ENCODE measurements at regions not wholly inside any gene's neighbourhood (a gene's known extent, or its start where the extent isn't known, plus 50 kb on each side); places are given as distances from the start of the nearest gene placed in this dataset.
"Not testable (repeated sequence)": the region's sequence is repeated elsewhere in the genome, so short reads cannot be mapped to it uniquely, and the experiment has no call there.

GRCh38 chr16:56011808-56012481, 136.8 kb upstream of the CES5A start:
- no peak for DNase-seq

- no peak for DNase-seq
These were observed 130.8 kb upstream of the CES5A start for GRCh38 chr16:56005958-56006357.

GRCh38 chr16:55999683-56000082, 124.5 kb upstream of the CES5A start:
- no peak for DNase-seq

- DNase-seq = no peak
These were observed 117.9 kb upstream of the CES5A start for GRCh38 chr16:55993088-55993487.

GRCh38 chr16:55992551-55992950, 117.4 kb upstream of the CES5A start:
- no peak for DNase-seq

DNA sequence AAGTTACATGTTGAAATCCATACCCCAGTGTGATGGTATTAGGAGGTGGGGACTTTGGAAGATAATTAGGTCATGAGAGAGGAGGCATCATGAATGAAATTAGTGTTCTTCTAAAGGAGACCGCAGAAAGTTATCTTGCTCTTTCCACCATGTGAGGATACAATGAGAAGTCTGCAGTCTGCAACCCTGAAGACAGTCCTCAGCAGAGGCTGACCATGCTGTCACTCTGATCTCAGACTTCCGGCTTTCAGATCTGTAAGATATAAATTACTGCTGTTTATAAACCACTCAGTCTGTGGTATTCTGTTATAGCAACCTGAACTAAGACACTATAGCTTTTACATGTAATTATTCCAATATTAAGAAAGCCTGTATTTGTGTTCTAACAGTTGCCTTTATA, 116.7 kb upstream of the CES5A start:
- no peak for DNase-seq

- no peak for DNase-seq
These were observed 114.4 kb upstream of the CES5A start for GRCh38 chr16:55989569-55989907.

- not testable (repeated sequence) for DNase-seq
These were observed 113.8 kb upstream of the CES5A start for GRCh38 chr16:55988850-55989568.

DNA sequence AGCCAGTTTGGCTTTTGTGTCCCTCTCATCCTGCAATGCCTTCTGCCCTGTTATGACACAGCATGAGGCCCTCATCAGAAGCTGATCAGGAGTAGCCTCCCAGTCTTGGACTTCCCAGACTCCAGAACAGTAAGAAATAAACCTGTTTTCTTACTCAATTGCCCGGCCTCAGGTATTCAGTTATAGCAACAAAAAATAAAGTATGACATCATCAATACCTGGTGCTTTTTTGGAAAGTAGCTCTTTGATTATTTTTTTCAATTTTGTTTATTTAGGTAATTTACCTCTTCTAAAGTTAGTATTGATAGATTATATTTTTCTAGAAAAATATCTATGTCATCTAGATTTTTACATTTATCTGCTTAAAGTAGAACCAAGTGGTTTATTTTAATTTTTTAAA, 112.8 kb upstream of the CES5A start:
- no peak for DNase-seq

DNA sequence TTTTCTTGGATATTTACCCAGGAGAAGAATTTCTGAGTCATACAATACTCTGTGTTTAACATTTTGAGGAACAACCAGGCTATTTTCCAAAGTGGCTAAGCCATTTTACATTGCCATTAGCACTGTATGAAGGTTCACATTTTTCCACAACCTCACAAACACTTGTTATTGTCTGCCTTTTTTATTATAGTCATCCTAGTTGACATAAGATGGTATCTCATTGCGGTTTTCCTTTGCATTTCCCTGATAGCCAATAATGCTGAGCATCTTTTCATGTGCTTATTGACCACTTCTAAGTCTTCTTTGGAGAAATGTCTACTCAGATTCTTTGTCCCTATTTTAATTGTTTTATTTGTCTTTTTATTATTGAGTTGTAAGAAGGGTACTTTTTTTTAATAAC, 107.4 kb upstream of the CES5A start:
- no peak for DNase-seq

DNA sequence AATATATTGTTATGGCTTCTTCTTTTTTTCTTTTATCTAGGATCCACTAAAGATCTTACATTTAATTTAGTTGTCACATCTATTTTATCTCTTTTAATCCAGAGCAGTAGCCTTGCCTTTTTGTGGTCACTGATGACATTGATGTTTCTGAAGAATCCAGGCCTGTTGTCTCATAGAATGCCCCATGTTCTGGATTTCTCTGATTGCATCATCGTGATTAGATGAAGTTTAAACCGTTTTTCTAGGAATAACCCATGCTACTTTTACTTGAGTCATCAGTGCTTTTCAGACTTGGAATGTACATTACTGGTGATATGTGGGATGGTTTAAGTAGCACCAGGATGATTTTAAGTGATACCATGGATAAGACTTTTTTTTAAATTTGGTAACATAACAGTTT, 106.4 kb upstream of the CES5A start:
- DNase-seq = no peak

DNA sequence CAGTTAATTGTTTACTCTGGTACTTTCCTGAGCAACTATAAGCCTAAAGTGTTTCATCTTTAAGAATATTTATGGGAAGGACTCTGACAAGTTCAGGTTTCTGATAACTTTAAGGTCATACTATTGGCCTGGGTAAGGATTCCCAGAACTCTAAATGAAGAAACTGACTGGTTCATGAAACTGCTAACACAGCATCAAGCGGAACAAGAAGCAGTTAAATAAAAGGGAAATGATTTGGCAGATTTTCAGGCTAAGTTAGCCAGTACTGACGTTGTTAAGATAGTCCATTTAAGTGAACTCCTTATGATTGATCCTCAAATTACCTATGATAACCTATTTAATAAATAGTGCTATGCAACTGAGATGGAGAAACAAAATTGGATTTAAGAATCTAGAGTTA, 101.6 kb upstream of the CES5A start:
- DNase-seq = no peak

DNA sequence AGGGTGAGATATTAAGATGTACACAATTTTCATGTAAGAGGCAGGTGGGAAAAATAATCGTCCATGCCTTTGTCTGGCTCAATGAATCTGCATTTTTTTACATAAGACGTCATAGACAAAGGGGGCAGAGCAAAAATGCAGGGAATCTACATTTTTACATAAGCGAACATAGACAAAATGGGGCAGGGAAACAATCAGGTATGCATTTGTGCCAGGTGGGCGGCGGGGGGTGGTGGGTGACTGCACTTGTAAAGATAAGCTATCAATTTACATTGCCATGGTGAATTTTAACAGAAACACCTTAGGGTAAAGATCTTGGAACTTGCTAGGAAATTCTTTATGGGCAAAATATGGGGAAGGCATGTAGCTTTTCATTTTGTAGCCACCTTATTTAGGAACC, 96.3 kb upstream of the CES5A start:
- DNase-seq = no peak

DNA sequence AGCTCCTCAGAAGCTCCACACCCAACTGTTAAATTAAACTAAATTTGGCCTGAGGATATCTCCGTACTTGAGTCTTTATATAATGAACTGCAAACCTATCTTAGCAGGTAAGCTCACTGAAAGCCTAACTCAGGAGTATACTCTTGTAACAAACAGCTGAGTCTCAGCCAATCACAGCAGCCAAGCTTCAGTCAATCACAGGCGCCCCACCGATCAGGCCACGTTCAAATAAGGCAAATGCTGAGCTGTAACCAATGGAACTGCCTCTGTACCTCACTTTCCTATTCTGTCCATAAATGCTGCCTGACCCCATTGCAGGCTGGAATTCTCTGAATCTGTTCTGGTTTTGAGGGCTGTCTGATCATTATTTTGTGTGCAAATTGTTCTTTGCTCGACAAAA, 93.0 kb upstream of the CES5A start:
- no peak for DNase-seq

- no peak for DNase-seq
These were observed 89.8 kb upstream of the CES5A start for GRCh38 chr16:55964923-55965475.

GRCh38 chr16:55955845-55956244, 80.7 kb upstream of the CES5A start:
- DNase-seq = no peak

- DNase-seq = no peak
These were observed 80.3 kb upstream of the CES5A start for GRCh38 chr16:55955424-55955823.

DNA sequence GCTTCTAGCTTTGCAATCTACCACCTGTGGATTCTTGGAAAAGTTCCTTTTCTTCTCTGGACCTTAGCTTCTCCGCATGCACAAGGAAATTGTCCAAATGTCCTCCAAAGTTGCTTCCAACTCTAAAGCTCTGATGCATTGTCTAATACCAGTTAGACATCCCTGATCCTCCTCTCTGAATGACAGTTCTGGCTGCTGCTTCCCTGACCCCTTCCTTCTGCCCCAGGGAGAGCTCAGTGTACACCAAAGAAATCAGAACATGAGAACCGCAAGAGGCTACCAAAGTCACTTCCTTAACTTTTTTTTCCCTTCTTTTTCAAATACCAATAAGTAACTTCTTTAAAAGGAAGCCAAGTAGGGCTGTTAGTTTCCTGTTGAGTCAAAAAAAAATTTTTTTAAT, 79.7 kb upstream of the CES5A start:
- DNase-seq = no peak

DNA sequence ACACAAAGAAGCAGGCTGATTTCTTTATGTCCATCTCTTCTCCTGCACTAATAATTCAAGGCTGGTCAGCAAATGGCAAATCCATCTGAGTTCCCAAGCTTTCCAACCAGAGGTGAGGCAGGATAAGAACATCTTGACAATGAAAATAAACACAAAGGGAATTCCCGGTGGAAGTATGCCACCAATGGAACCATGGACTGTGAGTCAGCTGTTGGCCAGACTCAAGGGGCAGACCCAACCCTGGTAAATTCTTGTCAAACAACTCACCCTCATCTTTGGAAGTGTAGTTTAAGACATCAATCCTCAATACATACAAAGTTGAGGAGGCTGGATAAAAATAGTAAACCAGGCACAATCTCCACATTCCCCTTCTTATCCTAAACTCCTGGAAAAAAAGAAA, 74.3 kb upstream of the CES5A start:
- DNase-seq = no peak

DNA sequence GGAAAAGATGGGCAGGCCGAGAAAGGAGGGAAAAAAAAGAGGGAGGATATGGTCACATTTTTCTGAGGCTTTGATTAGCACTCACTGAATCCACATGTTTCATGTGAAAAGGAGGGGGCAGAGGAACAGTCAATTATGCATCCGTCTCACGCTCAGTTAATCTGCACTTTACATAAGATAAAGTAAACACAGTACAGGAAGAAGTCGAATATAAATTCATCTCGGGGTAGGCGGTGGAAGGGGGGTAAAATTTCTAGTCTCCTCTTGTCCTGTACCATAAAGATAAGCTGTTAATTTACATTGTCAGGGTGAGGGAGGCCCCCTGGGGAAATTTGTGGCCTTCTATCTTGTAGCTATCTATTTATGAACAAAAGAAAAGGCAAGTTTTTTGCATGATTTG, 73.1 kb upstream of the CES5A start:
- no peak for DNase-seq

DNA sequence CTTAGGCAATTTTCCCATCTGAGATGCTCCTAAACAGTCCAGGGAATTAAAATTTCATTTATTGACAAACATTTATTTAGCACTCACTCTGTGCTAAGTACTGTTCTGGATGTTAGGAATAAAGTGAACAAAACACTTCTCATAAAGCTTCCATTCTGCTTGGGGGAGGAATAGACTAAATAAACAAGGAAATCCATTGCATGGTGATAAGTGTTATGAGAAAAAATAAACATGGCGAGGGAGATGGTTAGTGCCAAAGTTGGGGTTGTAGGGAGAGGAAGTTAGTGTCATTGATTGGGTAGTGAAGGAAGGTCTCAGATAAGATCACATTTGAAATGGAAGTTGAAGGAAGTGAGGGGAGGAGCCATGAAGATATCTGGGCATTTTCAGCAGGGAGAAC, 72.2 kb upstream of the CES5A start:
- DNase-seq = no peak

DNA sequence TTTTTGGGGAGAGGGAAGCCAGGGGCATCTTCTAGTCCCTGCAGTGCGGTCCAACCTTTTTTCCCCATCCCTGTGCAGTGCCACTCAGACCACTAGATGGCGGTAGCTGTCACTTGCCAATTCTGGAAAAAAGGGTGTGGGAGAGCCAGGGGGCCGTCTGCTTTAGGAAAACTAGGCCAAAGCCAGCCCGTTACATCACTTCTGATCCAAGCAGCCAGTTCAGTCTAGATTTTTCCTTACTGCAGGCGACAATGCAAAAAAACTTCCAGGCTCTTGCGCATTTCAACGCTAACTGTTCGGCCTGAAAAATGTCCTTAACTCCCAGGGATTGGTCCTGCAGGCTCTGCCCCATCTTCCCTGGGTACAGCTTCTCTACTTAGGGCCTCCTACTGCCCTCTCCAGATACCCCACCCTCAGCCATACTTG, 69.2 kb upstream of the CES5A start:
- peak; percentile 12 for DNase-seq

DNA sequence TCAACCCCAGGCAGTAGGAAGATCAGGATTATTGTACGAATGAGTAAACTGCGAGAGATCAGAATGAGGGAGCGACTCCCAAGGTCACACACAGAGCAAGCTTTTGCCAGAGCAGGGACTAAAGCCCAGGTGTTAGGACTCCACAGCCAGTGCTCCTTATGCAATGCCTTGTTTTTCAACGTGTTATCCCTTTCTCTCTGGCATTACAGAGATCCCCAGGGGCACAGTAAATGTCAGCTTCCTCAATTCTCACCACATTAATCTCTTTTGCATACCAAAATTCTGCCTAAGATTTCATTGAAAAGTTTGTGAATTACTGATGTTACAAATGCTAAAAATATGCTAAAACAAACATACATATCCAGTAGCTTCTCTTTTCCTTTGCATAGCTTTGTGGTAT, 68.1 kb upstream of the CES5A start:
- DNase-seq = no peak

DNA sequence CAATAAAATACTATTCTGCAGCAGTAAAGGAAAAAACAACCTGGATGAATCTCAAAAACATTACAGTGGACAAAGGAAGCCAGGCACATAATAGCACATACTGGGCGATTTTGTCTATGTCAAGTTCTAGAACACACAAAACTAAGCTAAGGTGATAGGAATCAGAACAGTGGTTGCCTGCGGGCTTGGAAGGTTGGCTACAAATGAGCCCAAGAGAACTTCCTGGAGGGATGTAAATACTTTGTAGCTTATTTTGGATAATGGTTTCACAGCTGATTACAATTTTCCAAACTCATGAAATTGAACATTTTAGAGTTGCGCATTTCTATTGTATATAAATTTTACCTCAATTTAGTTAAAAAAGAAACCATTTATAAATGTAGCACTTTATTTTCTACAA, 67.6 kb upstream of the CES5A start:
- DNase-seq = no peak

GRCh38 chr16:55941552-55941951, 66.4 kb upstream of the CES5A start:
- DNase-seq = no peak

Measured in activated CD4-positive, alpha-beta T cell treated with anti-CD3 and anti-CD28 coated beads for 1 hour (primary cell).